ENCODE measurements at regions not wholly inside any gene's neighbourhood (a gene's known extent, or its start where the extent isn't known, plus 50 kb on each side); places are given as distances from the start of the nearest gene placed in this dataset.
"Not testable (repeated sequence)": the region's sequence is repeated elsewhere in the genome, so short reads cannot be mapped to it uniquely, and the experiment has no call there.

GRCh38 chr10:5292196-5292735, 72.5 kb upstream of the UCN3 start:
- POLR2A ChIA-PET = no interaction called here
- no peak for TF ChIP-seq CTCF (IDR thresholded peaks at IDR 0.05)
- TF ChIP-seq TCF7L2 (IDR thresholded peaks at IDR 0.05; ENCODE audit: low read depth, low read length) = no peak
- TF ChIP-seq REST (IDR thresholded peaks at IDR 0.05; ENCODE audit: insufficient read depth in 1 of 2, low read depth in 2 of 2, low read length in 1 of 2) = no peak
- TF ChIP-seq POLR2AphosphoS5 (IDR thresholded peaks at IDR 0.05; ENCODE audit: low read depth, low read length) = no peak
- TF ChIP-seq SIN3A (IDR thresholded peaks at IDR 0.05; ENCODE audit: borderline replicate concordance, insufficient read depth, low read depth, low read length) = no peak
- CTCF ChIA-PET = no interaction called here

GRCh38 chr10:5292970-5293369, 71.8 kb upstream of the UCN3 start:
- POLR2A ChIA-PET; CTCF ChIA-PET; H3K4me1 ChIP-seq (ENCODE audit: control insufficient read depth, insufficient read depth, low read length); BruUV-seq (replicated peaks); H3K27me3 ChIP-seq (ENCODE audit: control insufficient read depth, insufficient read depth, low read length); ATAC-seq; H3K4me3 ChIP-seq (ENCODE audit: low read depth in 2 of 2, low read length in 2 of 2); DNase-seq (ENCODE audit: low read depth, low spot score); intact Hi-C loops (cut with micrococcal nuclease; ENCODE audit: unreplicated experiment); H3K27ac ChIP-seq (ENCODE audit: low read length); H3K9me3 ChIP-seq (ENCODE audit: control insufficient read depth, insufficient read depth, low read depth, low read length); in situ Hi-C loops (cut with HindIII; ENCODE audit: low pct_unique_long_range_greater_than_20kb, low sequenced_read_pairs); H3K36me3 ChIP-seq (ENCODE audit: control insufficient read depth, insufficient read depth, low read length): not testable (repeated sequence)

More at GRCh38 chr10:5292196-5292735, 72.5 kb upstream of the UCN3 start:
- no peak overlapping the region for H3K4me3 ChIP-seq (ENCODE audit: low read depth in 2 of 2, low read length in 2 of 2)
- H3K36me3 ChIP-seq (ENCODE audit: control insufficient read depth, insufficient read depth, low read length) = no peaks in the 10 kb centered on the region
- BruUV-seq (replicated peaks) = no TSS peak
- no peaks in the 10 kb centered on the region for H3K9me3 ChIP-seq (ENCODE audit: control insufficient read depth, insufficient read depth, low read depth, low read length)
- in situ Hi-C loops (cut with HindIII; ENCODE audit: low pct_unique_long_range_greater_than_20kb, low sequenced_read_pairs) = no loop called here
- intact Hi-C loops (cut with micrococcal nuclease; ENCODE audit: unreplicated experiment) = no loop called here
- DNase-seq (ENCODE audit: low read depth, low spot score) (no peak), ATAC-seq (no peak)
- no peak overlapping the region for H3K27ac ChIP-seq (ENCODE audit: low read length)
- no peaks in the 10 kb centered on the region for H3K4me1 ChIP-seq (ENCODE audit: control insufficient read depth, insufficient read depth, low read length)
- no peaks in the 10 kb centered on the region for H3K27me3 ChIP-seq (ENCODE audit: control insufficient read depth, insufficient read depth, low read length)

- TF ChIP-seq SIN3A (IDR thresholded peaks at IDR 0.05; ENCODE audit: borderline replicate concordance, insufficient read depth, low read depth, low read length) (no peak), REST (IDR thresholded peaks at IDR 0.05; ENCODE audit: insufficient read depth in 1 of 2, low read depth in 2 of 2, low read length in 1 of 2) (no peak), CTCF (IDR thresholded peaks at IDR 0.05) (peak; percentile 54)
These were observed 70.8 kb upstream of the UCN3 start for GRCh38 chr10:5293691-5294550.

More at GRCh38 chr10:5293691-5294550, 70.8 kb upstream of the UCN3 start:
- Histone ChIP-seq H3K4me3 (ENCODE audit: low read depth in 2 of 2, low read length in 2 of 2) (no peak overlapping the region), H3K9me3 (ENCODE audit: control insufficient read depth, insufficient read depth, low read depth, low read length) (no peaks in the 10 kb centered on the region), H3K36me3 (ENCODE audit: control insufficient read depth, insufficient read depth, low read length) (no peaks in the 10 kb centered on the region), H3K27ac (ENCODE audit: low read length) (no peak overlapping the region), H3K27me3 (ENCODE audit: control insufficient read depth, insufficient read depth, low read length) (no peaks in the 10 kb centered on the region), H3K4me1 (ENCODE audit: control insufficient read depth, insufficient read depth, low read length) (no peaks in the 10 kb centered on the region)
- ChIA-PET POLR2A (no interaction called here), CTCF (no interaction called here)
- no peak for ATAC-seq
- no peak for DNase-seq (ENCODE audit: low read depth, low spot score)
- in situ Hi-C loops (cut with HindIII; ENCODE audit: low pct_unique_long_range_greater_than_20kb, low sequenced_read_pairs) = no loop called here
- no TSS peak for BruUV-seq (replicated peaks)
- intact Hi-C loops (cut with micrococcal nuclease; ENCODE audit: unreplicated experiment) = no loop called here
